GM19351 (cell line): ENCODE measurements at regions not wholly inside any gene's neighbourhood (a gene's known extent, or its start where the extent isn't known, plus 50 kb on each side); places are given as distances from the start of the nearest gene placed in this dataset.

Experiments
- ATAC-seq: cut with Tn5 transposase; IDR thresholded peaks from one replicate; pipeline ENCODE4 v1.9.1; 2021; ENCODE audit warnings: mild to moderate bottlenecking, moderate library complexity; ENCODE audit not compliant: unreplicated experiment

GRCh38 chr4:17339376-17339775, 172.5 kb downstream of the QDPR start:
- no peak for ATAC-seq

GRCh38 chr4:17336986-17337385, 174.9 kb downstream of the QDPR start:
- ATAC-seq: peak; percentile 6

GRCh38 chr4:17336524-17336961, 175.3 kb downstream of the QDPR start:
- peak; percentile 99 for ATAC-seq

GRCh38 chr4:17336069-17336468, 175.8 kb downstream of the QDPR start:
- no peak for ATAC-seq

- no peak for ATAC-seq
Observed at GRCh38 chr4:17335371-17335770, 176.5 kb downstream of the QDPR start.

- ATAC-seq: no peak
Observed at GRCh38 chr4:17332478-17332877, 179.4 kb downstream of the QDPR start.

- ATAC-seq: no peak
Observed at GRCh38 chr4:17329046-17329445, 182.8 kb downstream of the QDPR start.

GRCh38 chr4:17328141-17328815, 183.6 kb downstream of the QDPR start:
- ATAC-seq: no peak

- ATAC-seq: no peak
Observed at GRCh38 chr4:17327591-17327990, 184.3 kb downstream of the QDPR start.

- ATAC-seq: no peak
Observed at GRCh38 chr4:17326756-17327155, 185.1 kb downstream of the QDPR start.

- no peak for ATAC-seq
Observed at GRCh38 chr4:17325098-17325497, 186.8 kb downstream of the QDPR start.

- ATAC-seq: peak; percentile 64
Observed at GRCh38 chr4:17324386-17324830, 187.5 kb downstream of the QDPR start.

GRCh38 chr4:17323554-17324385, 188.1 kb downstream of the QDPR start:
- ATAC-seq: no peak

- ATAC-seq: no peak
Observed at GRCh38 chr4:17322514-17322913, 189.4 kb downstream of the QDPR start.

GRCh38 chr4:17320046-17320445, 191.8 kb downstream of the QDPR start:
- ATAC-seq: no peak

- no peak for ATAC-seq
Observed at GRCh38 chr4:17317526-17317925, 194.4 kb downstream of the QDPR start.

GRCh38 chr4:17316566-17316965, 195.3 kb downstream of the QDPR start:
- ATAC-seq: no peak

- no peak for ATAC-seq
Observed at GRCh38 chr4:17315459-17315858, 196.4 kb downstream of the QDPR start.

GRCh38 chr4:17313194-17313593, 198.7 kb downstream of the QDPR start:
- ATAC-seq: no peak

GRCh38 chr4:17310269-17310652, 201.6 kb downstream of the QDPR start:
- ATAC-seq: no peak

GRCh38 chr4:17309567-17310268, 202.2 kb downstream of the QDPR start:
- no peak for ATAC-seq

- no peak for ATAC-seq
Observed at GRCh38 chr4:17301869-17302268, 210.0 kb downstream of the QDPR start.
